GM23248 (cell line): ENCODE measurements at regions not wholly inside any gene's neighbourhood (a gene's known extent, or its start where the extent isn't known, plus 50 kb on each side); places are given as distances from the start of the nearest gene placed in this dataset.

Experiments used
- DNase-seq: peaks from one replicate; pipeline ENCODE4 v3.0.0-alpha.2; 2015
- H2AFZ ChIP-seq: fragments of 200-600 bp; sonication (generic); 2 replicates; pipeline ENCODE4 v1.6.1; 2016; ENCODE audit warnings: antibody characterized with exemption
- H3F3A ChIP-seq: fragments of 200-600 bp; sonication (generic); 2 replicates; pipeline ENCODE4 v1.6.1; 2016; ENCODE audit warnings: mild to moderate bottlenecking, antibody characterized with exemption, mixed run types; ENCODE audit not compliant: insufficient read depth
- H3K27ac ChIP-seq: fragments of 200-600 bp; sonication (generic); 2 replicates; pipeline ENCODE4 v1.5.1; 2016; ENCODE audit warnings: mild to moderate bottlenecking
- H3K27me3 ChIP-seq: fragments of 200-600 bp; sonication (generic); replicated peaks from 2 replicates; pipeline ENCODE4 v1.6.1; 2016; ENCODE audit warnings: mild to moderate bottlenecking; ENCODE audit not compliant: insufficient read depth
- H3K36me3 ChIP-seq: fragments of 200-600 bp; sonication (generic); 2 replicates; pipeline ENCODE4 v1.6.1; 2016; ENCODE audit warnings: low read depth, mild to moderate bottlenecking
- H3K4me1 ChIP-seq: fragments of 200-600 bp; sonication (generic); 2 replicates; pipeline ENCODE4 v1.6.1; 2016; ENCODE audit warnings: mild to moderate bottlenecking; ENCODE audit not compliant: insufficient read depth
- H3K4me2 ChIP-seq: fragments of 200-600 bp; sonication (generic); one replicate; pipeline ENCODE4 v1.6.1; 2016; ENCODE audit warnings: mild to moderate bottlenecking; ENCODE audit not compliant: unreplicated experiment
- H3K4me3 ChIP-seq: fragments of 200-600 bp; sonication (generic); 2 replicates; pipeline ENCODE4 v1.5.1; 2016; ENCODE audit warnings: mild to moderate bottlenecking
- H3K79me2 ChIP-seq: fragments of 200-600 bp; sonication (generic); 2 replicates; pipeline ENCODE4 v1.6.1; 2016; ENCODE audit warnings: mild to moderate bottlenecking; ENCODE audit not compliant: insufficient read depth
- H3K9ac ChIP-seq: fragments of 200-600 bp; sonication (generic); 2 replicates; pipeline ENCODE4 v1.6.1; 2016; ENCODE audit warnings: mild to moderate bottlenecking
- H3K9me2 ChIP-seq: fragments of 200-600 bp; sonication (generic); 2 replicates; pipeline ENCODE4 v1.6.1; 2016; ENCODE audit warnings: mixed run types, mild to moderate bottlenecking, moderate library complexity; ENCODE audit not compliant: insufficient read depth
- H3K9me3 ChIP-seq: fragments of 200-600 bp; sonication (generic); one replicate; pipeline ENCODE4 v1.6.1; 2017; ENCODE audit warnings: low read depth
- H4K20me1 ChIP-seq: fragments of 200-600 bp; sonication (generic); 2 replicates; pipeline ENCODE4 v1.6.0; 2016; ENCODE audit not compliant: insufficient read depth
- EZH2 ChIP-seq: fragments of 200-600 bp; sonication (generic); IDR thresholded peaks from 2 replicates; pipeline ENCODE4 v1.6.1; 2018; ENCODE audit warnings: antibody characterized with exemption, mild to moderate bottlenecking; ENCODE audit not compliant: insufficient read depth, poor library complexity, severe bottlenecking
- EZH2phosphoT487 ChIP-seq: fragments of 200-600 bp; sonication (generic); IDR thresholded peaks from 2 replicates; pipeline ENCODE4 v1.6.1; 2018; ENCODE audit warnings: antibody characterized with exemption, moderate library complexity, mild to moderate bottlenecking, low read depth; ENCODE audit not compliant: insufficient read depth
- WGBS, 2 experiments: methylation state at CpG; one replicate each; pipeline ENCODE4 v1.1.6; 2015 to 2017; ENCODE audit warnings: low lambda C conversion rate in 2 of 2, low coverage in 1 of 2; ENCODE audit errors: missing lambda C conversion rate in 2 of 2; 5-methylcytosine and 5-hydroxymethylcytosine counted together
- in situ Hi-C: fragments of 300-500 bp; cut with MboI; formaldehyde crosslinking; loops from 2 replicates; pipeline ENCODE4 v1.15.0; 2020

DNA sequence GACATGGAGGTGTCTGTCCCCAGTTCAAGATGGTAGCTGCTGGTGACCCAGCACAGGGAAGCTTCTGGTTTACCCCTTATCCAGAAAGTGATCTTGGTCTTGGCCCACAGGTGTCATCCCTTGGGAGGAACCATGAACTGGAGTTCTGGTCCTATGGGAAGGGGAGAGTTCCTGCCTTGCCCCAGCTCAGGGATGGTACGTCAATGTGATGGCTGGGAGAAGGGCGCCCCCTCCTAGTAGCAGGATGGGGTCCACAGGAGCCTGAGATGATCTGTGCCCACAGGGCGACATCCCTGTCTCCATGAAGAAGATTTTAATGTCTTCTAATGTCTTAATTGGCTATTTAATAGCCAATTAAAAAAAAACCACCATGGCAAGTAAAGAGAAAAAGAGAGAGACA lies 249.8 kb downstream of the SIPA1L2 start:
- Histone ChIP-seq H2AFZ (no peak overlapping the region), H3K36me3 (no peaks in the 10 kb centered on the region), H3K4me1 (peaks cover 13% of the 10 kb centered on the region; the same call in 1 of the 2 replicates), H3K9me2 (no peaks in the 10 kb centered on the region), H3K79me2 (no peaks in the 10 kb centered on the region), H3K4me2 (no peak overlapping the region), H3F3A (no peaks in the 10 kb centered on the region), H4K20me1 (no peaks in the 10 kb centered on the region), H3K27ac (no peak overlapping the region), H3K4me3 (no peak overlapping the region), H3K27me3 (no peaks in the 10 kb centered on the region; the same call in 1 of the 2 replicates), H3K9ac (no peak overlapping the region), H3K9me3 (no peaks in the 10 kb centered on the region)
- in situ Hi-C loops = no loop called here
- no peak for DNase-seq
- TF ChIP-seq EZH2phosphoT487 (no peak), EZH2 (no peak)
- WGBS, 2 experiments = 78 to 88% methylated on average over 3 of the region's 3 CpGs

DNA sequence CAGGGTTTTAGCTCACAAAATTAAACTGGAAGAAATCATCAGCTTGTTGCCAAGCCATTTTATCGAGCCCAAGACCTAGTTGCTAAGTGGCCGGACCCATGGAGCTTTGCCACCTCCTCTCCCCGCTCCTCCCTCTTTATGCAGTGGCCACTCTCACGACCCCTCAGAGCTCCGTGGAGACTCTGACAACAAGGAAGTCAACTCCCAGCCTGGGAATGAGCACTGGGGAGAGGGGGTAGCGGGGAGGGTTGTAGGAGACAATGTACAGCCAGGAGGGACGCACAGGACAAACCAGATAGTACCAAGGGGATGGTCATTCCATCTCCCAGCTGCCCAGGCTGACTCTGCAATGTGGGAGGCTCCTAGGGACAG lies 250.9 kb downstream of the SIPA1L2 start:
- Histone ChIP-seq H3K4me3 (no peak overlapping the region), H3F3A (no peaks in the 10 kb centered on the region), H3K36me3 (no peaks in the 10 kb centered on the region), H3K4me2 (no peak overlapping the region), H3K79me2 (no peaks in the 10 kb centered on the region), H3K9ac (no peak overlapping the region), H3K9me3 (no peaks in the 10 kb centered on the region), H4K20me1 (no peaks in the 10 kb centered on the region), H2AFZ (no peak overlapping the region), H3K27ac (no peak overlapping the region), H3K9me2 (no peaks in the 10 kb centered on the region), H3K27me3 (no peaks in the 10 kb centered on the region; the same call in 1 of the 2 replicates), H3K4me1 (peaks cover 9% of the 10 kb centered on the region; the same call in 1 of the 2 replicates)
- in situ Hi-C loops = no loop called here
- WGBS, 2 experiments = 55 to 60% methylated on average over 7 of the region's 7 CpGs
- TF ChIP-seq EZH2 = no peak
- TF ChIP-seq EZH2phosphoT487 = no peak
- no peak for DNase-seq

DNA sequence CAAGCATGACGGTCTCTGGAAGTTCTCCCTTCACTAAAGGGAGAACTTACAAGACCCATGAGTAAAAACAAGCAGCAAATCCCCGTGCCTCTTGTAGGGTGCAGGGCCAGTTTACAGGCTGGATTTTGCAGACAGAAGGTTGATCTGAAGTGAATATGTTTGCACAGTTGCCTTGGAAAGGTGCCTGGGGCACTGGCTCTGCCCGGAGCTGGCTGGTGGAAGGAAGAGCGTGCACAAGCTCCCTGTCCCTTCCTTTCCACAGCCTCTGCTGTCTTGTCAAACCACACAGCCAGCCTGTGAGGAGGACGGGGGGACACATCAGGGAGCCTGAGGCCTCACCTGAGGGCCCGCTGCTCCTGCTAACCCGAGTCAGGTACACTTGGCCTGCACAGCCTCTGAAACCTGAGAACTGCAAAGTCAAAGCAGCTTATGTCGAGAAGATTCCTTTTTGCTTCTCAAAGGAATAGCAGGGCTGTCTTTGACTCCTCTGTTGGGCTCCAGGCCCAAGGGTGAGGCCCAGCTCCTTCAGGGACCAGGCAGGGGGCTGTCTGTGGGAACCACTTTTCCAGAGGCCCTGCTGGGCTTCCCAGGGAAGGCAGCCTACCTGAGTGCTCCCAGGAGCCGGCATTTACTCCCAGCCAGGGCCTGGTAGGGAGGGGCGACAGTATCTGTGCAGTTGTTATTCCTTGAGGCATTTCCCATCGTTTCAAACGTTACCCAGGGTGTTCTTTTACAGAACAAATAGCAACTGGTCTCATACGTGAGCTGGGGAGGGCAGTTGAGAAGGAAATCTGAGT lies 251.5 kb downstream of the SIPA1L2 start:
- TF ChIP-seq EZH2phosphoT487 (no peak), EZH2 (no peak)
- H3K9me3 ChIP-seq = no peaks in the 10 kb centered on the region
- DNase-seq = no peak
- H3K4me2 ChIP-seq = no peak overlapping the region
- no peak overlapping the region for H2AFZ ChIP-seq
- H3K9me2 ChIP-seq = no peaks in the 10 kb centered on the region
- H3K4me1 ChIP-seq = peaks cover 9% of the 10 kb centered on the region; the same call in 1 of the 2 replicates
- H3F3A ChIP-seq = no peaks in the 10 kb centered on the region
- H3K36me3 ChIP-seq = no peaks in the 10 kb centered on the region
- in situ Hi-C loops = no loop called here
- no peaks in the 10 kb centered on the region for H4K20me1 ChIP-seq
- H3K4me3 ChIP-seq = no peak overlapping the region
- WGBS, 2 experiments = 49 to 51% methylated on average over 13 of the region's 13 CpGs
- H3K9ac ChIP-seq = no peak overlapping the region
- no peaks in the 10 kb centered on the region for H3K79me2 ChIP-seq
- no peak overlapping the region for H3K27ac ChIP-seq
- no peaks in the 10 kb centered on the region; the same call in 1 of the 2 replicates for H3K27me3 ChIP-seq

DNA sequence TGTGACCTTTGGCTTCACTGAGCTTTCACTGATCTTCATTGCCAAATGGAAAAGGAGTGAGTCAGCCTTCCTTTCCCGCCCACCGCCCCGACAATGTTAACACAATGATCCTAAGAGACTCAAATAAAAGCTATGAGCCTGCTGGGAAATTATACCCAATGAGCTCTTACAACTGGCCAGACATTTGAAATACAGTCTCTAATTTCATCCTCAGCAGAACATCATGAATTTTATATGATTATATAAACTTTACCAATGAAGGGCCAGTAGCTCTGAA lies 252.5 kb downstream of the SIPA1L2 start:
- no peaks in the 10 kb centered on the region for H3F3A ChIP-seq
- no peaks in the 10 kb centered on the region for H4K20me1 ChIP-seq
- H3K27me3 ChIP-seq = no peaks in the 10 kb centered on the region; the same call in 1 of the 2 replicates
- H3K9ac ChIP-seq = no peak overlapping the region
- no peak overlapping the region for H3K4me3 ChIP-seq
- peaks cover 6% of the 10 kb centered on the region; the same call in 1 of the 2 replicates for H3K4me1 ChIP-seq
- H3K27ac ChIP-seq = no peak overlapping the region
- no peaks in the 10 kb centered on the region for H3K9me3 ChIP-seq
- TF ChIP-seq EZH2 (no peak), EZH2phosphoT487 (no peak)
- in situ Hi-C loops = no loop called here
- no peaks in the 10 kb centered on the region for H3K9me2 ChIP-seq
- no peak overlapping the region for H3K4me2 ChIP-seq
- WGBS, 2 experiments = 24 to 25% methylated on average over 3 of the region's 3 CpGs
- no peaks in the 10 kb centered on the region for H3K36me3 ChIP-seq
- no peaks in the 10 kb centered on the region for H3K79me2 ChIP-seq
- peak; percentile 50 for DNase-seq
- no peak overlapping the region for H2AFZ ChIP-seq
